Colonic mucosa (tissue), 4 donors: ENCODE measurements at regions not wholly inside any gene's neighbourhood (a gene's known extent, or its start where the extent isn't known, plus 50 kb on each side); places are given as distances from the start of the nearest gene placed in this dataset.

Source experiments
- DNase-seq: peaks from one replicate; pipeline ENCODE4 v3.0.0-alpha.2; 2020
- H3K27ac ChIP-seq: fragments of 200-600 bp; one replicate; pipeline ENCODE4 v1.8.0; 2021
- H3K27me3 ChIP-seq: fragments of 200-600 bp; one replicate; pipeline ENCODE4 v1.8.0; 2021
- H3K36me3 ChIP-seq: fragments of 200-600 bp; one replicate; pipeline ENCODE4 v1.8.0; 2021
- H3K4me1 ChIP-seq: fragments of 200-600 bp; one replicate; pipeline ENCODE4 v1.8.0; 2021; ENCODE audit warnings: mild to moderate bottlenecking
- H3K4me3 ChIP-seq: fragments of 200-600 bp; one replicate; pipeline ENCODE4 v1.8.0; 2021
- H3K9ac ChIP-seq, 2 donors: one replicate each; pipeline ENCODE4 v1.7.0; 2013; ENCODE audit warnings: control low read depth in 2 of 2, low read depth in 2 of 2, low read length in 2 of 2
- H3K9me3 ChIP-seq: fragments of 200-600 bp; one replicate; pipeline ENCODE4 v1.8.0; 2021
- intact Hi-C: fragments of 100-400 bp; cut with DNase I; formaldehyde crosslinking; loops from one replicate; pipeline ENCODE4 v1.14.1; 2022
- TF ChIP-seq, protein P1 (sequence below): fragments of 200-600 bp; IDR thresholded peaks from one replicate; pipeline ENCODE4 v1.8.0; 2022; ENCODE audit warnings: antibody characterized with exemption, mild to moderate bottlenecking
- donor health status: healthy.
- donor health status: DM: no; HTN: no; CAD: no.
- donor health status: DM: no; HTN: no; CAD: no.

DNA sequence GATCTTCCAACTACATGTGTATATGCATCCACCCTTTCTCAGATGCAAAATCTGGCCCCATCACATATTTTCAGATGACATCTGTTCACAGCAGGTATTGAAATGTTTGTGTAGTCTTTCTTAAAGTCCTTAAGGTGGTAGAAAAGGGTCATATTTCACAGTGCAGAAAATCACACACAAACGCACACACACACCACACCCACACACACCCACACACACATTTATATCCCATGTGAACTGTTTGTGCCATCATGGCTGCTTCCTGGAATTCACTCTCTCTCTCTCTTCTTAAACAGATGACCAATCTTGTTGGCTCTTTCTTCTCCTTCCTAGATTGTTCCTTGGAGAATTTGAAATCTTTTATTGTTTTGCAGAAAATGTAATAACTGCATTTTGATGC, 663.0 kb upstream of the GRM3 start:
- Histone ChIP-seq H3K9ac (no peak overlapping the region), H3K9me3 (no peaks in the 10 kb centered on the region), H3K4me1 (no peaks in the 10 kb centered on the region), H3K36me3 (no peaks in the 10 kb centered on the region), H3K4me3 (no peak overlapping the region), H3K27me3 (no peaks in the 10 kb centered on the region), H3K27ac (no peak overlapping the region)
- DNase-seq = no peak
- TF ChIP-seq, protein P1, sequence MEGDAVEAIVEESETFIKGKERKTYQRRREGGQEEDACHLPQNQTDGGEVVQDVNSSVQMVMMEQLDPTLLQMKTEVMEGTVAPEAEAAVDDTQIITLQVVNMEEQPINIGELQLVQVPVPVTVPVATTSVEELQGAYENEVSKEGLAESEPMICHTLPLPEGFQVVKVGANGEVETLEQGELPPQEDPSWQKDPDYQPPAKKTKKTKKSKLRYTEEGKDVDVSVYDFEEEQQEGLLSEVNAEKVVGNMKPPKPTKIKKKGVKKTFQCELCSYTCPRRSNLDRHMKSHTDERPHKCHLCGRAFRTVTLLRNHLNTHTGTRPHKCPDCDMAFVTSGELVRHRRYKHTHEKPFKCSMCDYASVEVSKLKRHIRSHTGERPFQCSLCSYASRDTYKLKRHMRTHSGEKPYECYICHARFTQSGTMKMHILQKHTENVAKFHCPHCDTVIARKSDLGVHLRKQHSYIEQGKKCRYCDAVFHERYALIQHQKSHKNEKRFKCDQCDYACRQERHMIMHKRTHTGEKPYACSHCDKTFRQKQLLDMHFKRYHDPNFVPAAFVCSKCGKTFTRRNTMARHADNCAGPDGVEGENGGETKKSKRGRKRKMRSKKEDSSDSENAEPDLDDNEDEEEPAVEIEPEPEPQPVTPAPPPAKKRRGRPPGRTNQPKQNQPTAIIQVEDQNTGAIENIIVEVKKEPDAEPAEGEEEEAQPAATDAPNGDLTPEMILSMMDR = no peak
- intact Hi-C loops = no loop called here

DNA sequence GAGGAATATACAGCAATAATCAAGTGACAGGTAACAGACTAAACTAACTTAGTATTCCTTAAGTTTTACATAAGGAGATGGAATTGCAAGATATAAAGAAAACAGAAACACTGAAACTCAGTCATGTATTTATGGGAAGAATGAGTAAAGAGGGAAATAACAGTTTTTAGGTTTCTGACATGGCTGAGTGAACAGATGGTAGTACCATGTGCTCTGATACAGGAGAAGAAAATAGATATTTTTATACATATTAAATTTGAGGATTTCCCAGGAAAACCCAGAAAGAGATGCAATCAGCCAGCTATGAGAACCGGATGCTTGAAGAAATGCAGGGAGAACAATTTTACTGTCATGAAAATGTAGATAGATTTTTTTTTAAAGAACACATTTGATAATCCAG, 669.5 kb upstream of the GRM3 start:
- no peak overlapping the region for H3K4me3 ChIP-seq
- DNase-seq = no peak
- no peak overlapping the region for H3K27ac ChIP-seq
- H3K36me3 ChIP-seq = no peaks in the 10 kb centered on the region
- TF ChIP-seq, protein P1 = no peak
- H3K9ac ChIP-seq = no peak overlapping the region
- intact Hi-C loops = no loop called here
- no peaks in the 10 kb centered on the region for H3K27me3 ChIP-seq
- H3K4me1 ChIP-seq = no peaks in the 10 kb centered on the region
- no peaks in the 10 kb centered on the region for H3K9me3 ChIP-seq

DNA sequence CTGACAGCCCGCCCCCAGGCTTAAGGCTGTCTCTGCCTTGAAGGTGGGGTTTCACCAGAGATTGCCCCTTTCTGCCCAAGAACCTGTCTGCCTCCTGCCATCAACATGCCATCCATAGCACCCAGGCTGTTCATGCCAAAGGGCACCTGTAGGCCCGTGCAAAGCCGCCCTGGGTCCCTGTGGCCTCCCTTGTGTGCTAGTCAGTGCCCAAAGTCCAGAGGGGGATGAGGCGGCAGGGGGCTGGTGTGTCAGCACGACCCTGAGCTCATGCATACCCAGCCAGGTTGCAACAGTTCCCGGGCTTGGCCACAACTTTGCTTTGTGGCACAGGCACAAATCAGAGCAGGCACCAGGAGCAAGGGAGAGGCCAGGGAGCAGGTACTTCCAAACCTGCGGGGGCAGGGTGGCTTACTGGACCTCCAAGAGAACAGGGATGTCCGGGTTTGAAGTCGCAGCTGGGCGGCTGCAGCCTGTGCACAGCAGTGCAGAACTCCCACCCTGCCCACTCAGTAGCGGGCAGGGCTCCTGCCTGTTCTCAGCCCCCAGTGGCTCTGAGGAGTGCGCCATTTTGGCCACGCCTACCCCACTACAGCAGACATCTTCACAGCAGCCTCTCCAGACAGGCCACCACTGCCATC, 671.1 kb upstream of the GRM3 start:
- no peaks in the 10 kb centered on the region for H3K36me3 ChIP-seq
- intact Hi-C loops = no loop called here
- H3K4me1 ChIP-seq = no peaks in the 10 kb centered on the region
- H3K9me3 ChIP-seq = no peaks in the 10 kb centered on the region
- no peaks in the 10 kb centered on the region for H3K27me3 ChIP-seq
- DNase-seq = no peak
- TF ChIP-seq, protein P1 = no peak
- no peak overlapping the region for H3K27ac ChIP-seq
- H3K9ac ChIP-seq = no peak overlapping the region
- no peak overlapping the region for H3K4me3 ChIP-seq

DNA sequence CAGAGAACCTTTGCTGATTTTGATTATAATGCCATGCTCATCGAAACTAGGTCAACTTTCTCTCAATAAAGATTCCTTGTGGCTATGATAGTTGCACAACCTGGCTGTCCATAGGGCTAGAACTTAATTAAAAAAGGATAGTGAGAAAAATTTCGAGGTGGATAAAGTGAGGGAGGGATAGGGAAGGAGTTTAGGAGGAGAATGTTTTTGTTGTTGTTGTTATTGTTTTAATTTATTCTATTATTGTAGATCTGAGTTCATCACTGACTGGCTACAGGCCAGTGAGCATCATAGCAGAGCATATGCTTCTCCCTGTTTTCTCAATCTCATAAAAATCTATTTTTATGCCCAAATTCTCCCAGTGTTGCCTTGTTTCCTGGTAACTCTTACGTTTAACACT, 688.7 kb upstream of the GRM3 start:
- no peak for DNase-seq
- TF ChIP-seq, protein P1 = no peak
- Histone ChIP-seq H3K9ac (no peak overlapping the region), H3K9me3 (no peaks in the 10 kb centered on the region), H3K4me1 (no peaks in the 10 kb centered on the region), H3K4me3 (no peak overlapping the region), H3K36me3 (no peaks in the 10 kb centered on the region), H3K27me3 (no peaks in the 10 kb centered on the region), H3K27ac (no peak overlapping the region)
- intact Hi-C loops = no loop called here

DNA sequence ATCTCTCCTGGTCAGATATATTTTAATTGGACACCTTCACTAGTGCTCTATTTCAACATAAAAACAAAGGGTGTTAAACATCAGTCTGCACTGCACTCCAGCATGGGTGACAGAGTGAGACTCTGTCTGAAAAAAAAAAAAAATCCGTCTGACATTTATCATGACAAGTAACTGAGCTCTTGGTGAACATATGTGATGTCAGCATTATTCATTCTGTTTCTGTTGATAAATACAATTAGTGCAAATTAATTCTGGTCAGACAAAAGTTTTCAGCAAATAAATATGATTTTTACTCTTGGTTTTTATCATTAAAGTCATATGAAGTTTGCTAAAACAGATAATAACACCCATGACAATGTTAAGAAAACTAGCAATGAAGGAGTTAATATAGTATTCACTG, 692.8 kb upstream of the GRM3 start:
- TF ChIP-seq, protein P1 = no peak
- H3K9ac ChIP-seq = no peak overlapping the region
- H3K4me1 ChIP-seq = no peaks in the 10 kb centered on the region
- no peaks in the 10 kb centered on the region for H3K9me3 ChIP-seq
- no peak overlapping the region for H3K4me3 ChIP-seq
- H3K36me3 ChIP-seq = no peaks in the 10 kb centered on the region
- no peak for DNase-seq
- intact Hi-C loops = no loop called here
- no peaks in the 10 kb centered on the region for H3K27me3 ChIP-seq
- no peak overlapping the region for H3K27ac ChIP-seq
